ENCODE measurements at regions not wholly inside any gene's neighbourhood (a gene's known extent, or its start where the extent isn't known, plus 50 kb on each side); places are given as distances from the start of the nearest gene placed in this dataset.
"Not testable (repeated sequence)": the region's sequence is repeated elsewhere in the genome, so short reads cannot be mapped to it uniquely, and the experiment has no call there.

DNA sequence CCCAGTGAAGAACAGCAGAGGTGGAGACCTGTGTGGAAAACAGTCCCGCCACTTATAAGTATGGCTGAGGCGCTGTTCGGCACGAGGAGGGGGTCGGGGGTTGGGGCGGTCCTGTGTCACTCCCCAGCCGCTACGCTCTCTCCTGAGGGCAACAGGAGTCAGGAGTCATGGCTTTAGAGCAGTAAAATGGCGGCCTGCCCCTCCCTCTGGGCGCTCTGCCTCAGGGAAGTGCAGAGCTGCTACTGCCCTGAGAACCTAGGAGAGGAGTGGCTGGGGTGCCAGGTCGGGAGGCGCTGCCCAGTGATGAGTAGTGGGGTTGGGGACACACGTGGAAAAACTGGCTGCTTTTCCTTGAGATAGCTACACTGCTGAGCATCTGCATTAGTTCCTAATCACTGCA lies 551.2 kb upstream of the AMOT start:
- WGBS, 2 donors = 72 to 100% methylated on average over 1 to 12 of the region's 13 CpGs

GRCh38 chrX:113390531-113390930 lies 549.9 kb upstream of the AMOT start:
- Histone ChIP-seq H3K4me1 (no peaks in the 10 kb centered on the region), H3K9me3 (no peaks in the 10 kb centered on the region), H3K27me3 (peaks cover 0 to 20% of the 10 kb centered on the region in 2 donors), H3K27ac (no peak overlapping the region), H3K36me3 (no peaks in the 10 kb centered on the region), H3K4me3 (no peak overlapping the region)
- TF ChIP-seq, protein P1, sequence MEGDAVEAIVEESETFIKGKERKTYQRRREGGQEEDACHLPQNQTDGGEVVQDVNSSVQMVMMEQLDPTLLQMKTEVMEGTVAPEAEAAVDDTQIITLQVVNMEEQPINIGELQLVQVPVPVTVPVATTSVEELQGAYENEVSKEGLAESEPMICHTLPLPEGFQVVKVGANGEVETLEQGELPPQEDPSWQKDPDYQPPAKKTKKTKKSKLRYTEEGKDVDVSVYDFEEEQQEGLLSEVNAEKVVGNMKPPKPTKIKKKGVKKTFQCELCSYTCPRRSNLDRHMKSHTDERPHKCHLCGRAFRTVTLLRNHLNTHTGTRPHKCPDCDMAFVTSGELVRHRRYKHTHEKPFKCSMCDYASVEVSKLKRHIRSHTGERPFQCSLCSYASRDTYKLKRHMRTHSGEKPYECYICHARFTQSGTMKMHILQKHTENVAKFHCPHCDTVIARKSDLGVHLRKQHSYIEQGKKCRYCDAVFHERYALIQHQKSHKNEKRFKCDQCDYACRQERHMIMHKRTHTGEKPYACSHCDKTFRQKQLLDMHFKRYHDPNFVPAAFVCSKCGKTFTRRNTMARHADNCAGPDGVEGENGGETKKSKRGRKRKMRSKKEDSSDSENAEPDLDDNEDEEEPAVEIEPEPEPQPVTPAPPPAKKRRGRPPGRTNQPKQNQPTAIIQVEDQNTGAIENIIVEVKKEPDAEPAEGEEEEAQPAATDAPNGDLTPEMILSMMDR (IDR thresholded peaks at IDR 0.05) = no peak
- TF ChIP-seq EP300 (IDR thresholded peaks at IDR 0.05) (no peak), POLR2A (IDR thresholded peaks at IDR 0.05) (no peak)
- no peak for DNase-seq (ENCODE audit: low spot score in 2 of 2)
- WGBS, 2 donors = 76 to 86% methylated on average over 3 of the region's 3 CpGs

More for the DNA sequence above, 551.2 kb upstream of the AMOT start:
- TF ChIP-seq EP300 (IDR thresholded peaks at IDR 0.05) (no peak), POLR2A (IDR thresholded peaks at IDR 0.05) (no peak)
- TF ChIP-seq, protein P1 (IDR thresholded peaks at IDR 0.05) = no peak
- DNase-seq (ENCODE audit: low spot score in 2 of 2) = no peak
- H3K4me3 ChIP-seq = no peak overlapping the region
- H3K9me3 ChIP-seq = no peaks in the 10 kb centered on the region
- H3K36me3 ChIP-seq = no peaks in the 10 kb centered on the region
- H3K27ac ChIP-seq = no peak overlapping the region
- H3K4me1 ChIP-seq = no peaks in the 10 kb centered on the region
- peaks cover 0 to 20% of the 10 kb centered on the region in 2 donors for H3K27me3 ChIP-seq

DNA sequence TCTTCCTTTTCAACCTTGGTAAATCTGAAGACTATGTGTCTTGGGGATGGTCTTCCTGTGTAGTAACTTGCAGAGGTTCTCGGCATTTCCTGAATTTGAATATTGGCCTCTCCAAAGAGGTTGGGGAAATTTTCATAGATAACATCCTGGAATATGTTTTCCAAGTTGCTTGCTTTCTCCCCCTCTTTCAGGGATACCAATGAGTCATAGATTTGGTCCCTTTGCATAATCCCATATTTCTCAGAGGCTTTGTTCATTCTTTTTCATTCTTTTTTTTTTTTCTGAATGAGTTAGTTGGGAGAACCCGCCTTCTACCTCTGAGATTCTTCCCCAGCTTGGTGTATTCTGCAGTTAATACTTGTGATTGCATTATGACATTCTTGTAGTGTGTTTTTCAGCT lies 549.2 kb upstream of the AMOT start:
- peaks cover 0 to 20% of the 10 kb centered on the region in 2 donors for H3K27me3 ChIP-seq
- TF ChIP-seq, protein P1 (IDR thresholded peaks at IDR 0.05) = no peak
- TF ChIP-seq POLR2A (IDR thresholded peaks at IDR 0.05) (no peak), EP300 (IDR thresholded peaks at IDR 0.05) (no peak)
- H3K36me3 ChIP-seq = no peaks in the 10 kb centered on the region
- WGBS, 2 donors = 90 to 100% methylated on average over 2 of the region's 2 CpGs
- H3K4me1 ChIP-seq = no peaks in the 10 kb centered on the region
- H3K9me3 ChIP-seq = no peaks in the 10 kb centered on the region
- DNase-seq (ENCODE audit: low spot score in 2 of 2) = no peak
- H3K4me3 ChIP-seq = no peak overlapping the region
- no peak overlapping the region for H3K27ac ChIP-seq

GRCh38 chrX:113384628-113385027 lies 544.0 kb upstream of the AMOT start:
- peak in 1 of 2 donors; percentile 53 for DNase-seq (ENCODE audit: low spot score in 2 of 2)

GRCh38 chrX:113373421-113373820 lies 532.8 kb upstream of the AMOT start:
- 61 to 93% methylated on average over 3 of the region's 3 CpGs for WGBS, 2 donors
- not testable (repeated sequence) for H3K36me3 ChIP-seq; H3K4me1 ChIP-seq; H3K27ac ChIP-seq; H3K9me3 ChIP-seq; DNase-seq (ENCODE audit: low spot score in 2 of 2); H3K27me3 ChIP-seq; H3K4me3 ChIP-seq

More at GRCh38 chrX:113384628-113385027, 544.0 kb upstream of the AMOT start:
- 18 to 31% methylated on average over 3 of the region's 3 CpGs for WGBS, 2 donors
- no peaks in the 10 kb centered on the region for H3K4me1 ChIP-seq
- no peaks in the 10 kb centered on the region for H3K9me3 ChIP-seq
- no peak overlapping the region for H3K4me3 ChIP-seq
- H3K27ac ChIP-seq = peak overlapping the region in 1 of 4 donors; percentile 41
- H3K36me3 ChIP-seq = no peaks in the 10 kb centered on the region
- peak in 1 of 2 donors; percentile 61 for TF ChIP-seq EP300 (IDR thresholded peaks at IDR 0.05)
- TF ChIP-seq, protein P1 (IDR thresholded peaks at IDR 0.05) = no peak
- no peak for TF ChIP-seq POLR2A (IDR thresholded peaks at IDR 0.05)
- peaks cover 0 to 6% of the 10 kb centered on the region in 2 donors for H3K27me3 ChIP-seq

GRCh38 chrX:113370006-113370405 lies 529.4 kb upstream of the AMOT start:
- no peak overlapping the region for H3K27ac ChIP-seq
- no peaks in the 10 kb centered on the region for H3K36me3 ChIP-seq
- no peak for TF ChIP-seq POLR2A (IDR thresholded peaks at IDR 0.05)
- no peak for TF ChIP-seq EP300 (IDR thresholded peaks at IDR 0.05)
- TF ChIP-seq, protein P1 (IDR thresholded peaks at IDR 0.05) = no peak
- no peak overlapping the region for H3K4me3 ChIP-seq
- WGBS, 2 donors = 73 to 88% methylated on average over 7 of the region's 7 CpGs
- H3K27me3 ChIP-seq = peaks cover 0 to 4% of the 10 kb centered on the region in 2 donors
- no peak for DNase-seq (ENCODE audit: low spot score in 2 of 2)
- H3K4me1 ChIP-seq = no peaks in the 10 kb centered on the region
- no peaks in the 10 kb centered on the region for H3K9me3 ChIP-seq

Data from tibial nerve (tissue), 4 donors.